NCI-H524 (cell line): ENCODE measurements at regions not wholly inside any gene's neighbourhood (a gene's known extent, or its start where the extent isn't known, plus 50 kb on each side); places are given as distances from the start of the nearest gene placed in this dataset.

ENCODE experiments used
- DNase-seq, 2 experiments: peaks; one replicate each; lab custom pipeline; 2025; lab: John Stamatoyannopoulos, UW

DNA sequence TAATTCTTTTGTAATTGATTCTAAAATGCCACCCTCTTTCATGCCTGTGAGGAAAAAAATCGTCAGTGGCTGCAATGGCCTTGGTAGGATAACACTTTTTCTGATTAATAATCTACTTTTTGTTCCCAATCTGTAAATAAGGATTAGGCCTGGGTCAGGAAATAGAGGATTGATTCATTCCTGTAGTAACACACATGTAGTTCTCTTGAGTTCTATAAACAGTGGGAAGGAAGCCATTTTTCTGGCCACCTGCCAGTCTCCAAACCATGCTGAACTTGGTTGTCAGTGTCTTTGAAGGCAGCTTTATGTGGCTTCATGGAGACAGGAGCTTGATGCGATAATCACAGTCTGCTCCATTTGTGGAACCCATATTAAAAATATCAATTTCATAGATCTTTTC, 169.3 kb upstream of the NFE2L3 start:
- DNase-seq: no peak

GRCh38 chr7:25985196-25985595, 166.8 kb upstream of the NFE2L3 start:
- no peak for DNase-seq

DNA sequence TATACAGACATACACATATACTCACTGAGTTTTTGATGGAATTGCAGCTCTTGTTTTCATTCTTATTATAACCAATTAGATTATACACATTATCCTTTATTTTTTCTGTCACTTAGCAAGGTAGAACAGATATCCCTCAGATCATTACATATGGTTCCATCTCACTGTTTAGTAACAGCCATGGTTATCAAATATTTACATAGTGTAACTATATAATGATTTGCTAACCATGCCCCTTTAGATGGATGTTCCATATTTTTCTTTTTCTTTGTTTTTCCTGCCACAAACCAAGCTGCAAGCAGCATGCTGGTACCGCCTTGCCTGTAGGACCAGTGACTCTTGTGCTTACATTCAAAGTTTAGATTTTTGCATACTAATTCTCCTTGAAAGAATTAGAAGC, 163.4 kb upstream of the NFE2L3 start:
- no peak for DNase-seq

DNA sequence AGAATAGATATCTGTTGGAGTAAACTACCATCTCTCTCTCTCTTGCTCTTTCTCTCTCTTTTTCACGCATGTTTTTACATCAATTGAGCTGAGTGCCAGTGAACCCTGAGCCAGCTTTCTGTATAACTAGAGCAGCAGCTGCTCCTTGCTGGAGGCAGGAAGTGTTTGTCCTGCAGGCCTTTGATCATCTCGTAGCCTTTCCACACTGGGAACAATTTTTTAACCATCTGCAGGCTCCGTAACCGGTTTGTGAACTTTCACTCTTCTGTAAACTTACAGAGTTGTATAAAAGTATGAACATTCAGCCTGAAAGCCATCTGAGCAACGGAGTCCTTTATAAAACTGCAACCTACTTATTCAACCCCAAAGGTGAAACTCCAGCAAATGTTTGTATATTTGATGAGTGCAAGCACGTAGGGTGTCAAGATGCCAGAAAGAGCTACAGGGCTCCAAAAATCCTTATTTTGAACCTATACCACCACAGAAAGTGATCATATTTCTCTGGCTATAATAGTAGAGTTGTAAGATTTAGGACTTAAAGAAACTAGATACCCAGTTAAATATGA, 162.8 kb upstream of the NFE2L3 start:
- DNase-seq: no peak

GRCh38 chr7:25994433-25994994, 157.5 kb upstream of the NFE2L3 start:
- no peak for DNase-seq

- no peak for DNase-seq
Measured at GRCh38 chr7:25995216-25995615, 156.8 kb upstream of the NFE2L3 start.

DNA sequence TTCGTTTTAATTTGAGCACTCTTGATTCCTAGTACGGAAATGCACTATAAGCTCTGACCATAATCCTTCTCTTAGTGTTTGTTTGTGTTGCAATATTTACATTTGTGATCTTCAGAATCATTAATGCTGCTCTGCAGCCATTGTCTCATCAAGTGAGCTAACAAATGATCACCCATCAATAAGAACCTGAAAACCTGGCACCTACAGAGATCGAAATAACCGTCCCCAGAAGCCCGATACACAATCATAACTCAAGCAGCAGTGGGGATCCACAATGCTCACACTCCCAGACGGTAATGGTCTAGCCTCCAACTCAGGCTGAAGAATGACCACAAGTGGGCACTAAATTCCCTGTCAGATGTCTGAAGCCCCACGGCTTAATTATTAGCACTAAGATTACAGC, 156.0 kb upstream of the NFE2L3 start:
- no peak for DNase-seq

- DNase-seq: no peak
Measured at GRCh38 chr7:25998499-25998898, 153.5 kb upstream of the NFE2L3 start.

GRCh38 chr7:26000841-26001240, 151.2 kb upstream of the NFE2L3 start:
- DNase-seq: no peak

GRCh38 chr7:26001662-26002244, 150.2 kb upstream of the NFE2L3 start:
- no peak for DNase-seq

GRCh38 chr7:26005683-26006410, 146.2 kb upstream of the NFE2L3 start:
- DNase-seq: no peak

GRCh38 chr7:26006426-26006825, 145.6 kb upstream of the NFE2L3 start:
- no peak for DNase-seq

DNA sequence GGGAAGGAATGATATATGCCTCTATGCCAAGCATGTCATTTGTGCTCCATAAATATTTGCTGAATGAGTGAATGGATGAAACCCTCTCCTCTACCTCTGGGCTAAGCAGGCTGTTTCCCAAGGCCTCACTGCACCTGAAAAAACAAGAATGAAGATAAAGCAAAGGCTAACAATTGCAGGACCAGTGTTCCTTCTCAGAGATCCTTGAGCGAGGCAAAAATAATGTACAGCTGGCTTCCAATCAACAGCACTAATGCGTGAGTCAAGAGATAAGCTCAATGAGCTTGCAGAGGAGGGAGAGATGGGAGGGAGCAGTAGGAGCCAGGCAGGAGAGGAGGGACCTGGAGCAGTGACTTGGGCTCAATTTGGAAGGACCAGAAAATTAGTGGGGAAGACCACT, 144.5 kb upstream of the NFE2L3 start:
- no peak for DNase-seq

- no peak for DNase-seq
Measured at GRCh38 chr7:26008428-26008827, 143.6 kb upstream of the NFE2L3 start.

GRCh38 chr7:26011039-26011696, 140.8 kb upstream of the NFE2L3 start:
- no peak for DNase-seq

DNA sequence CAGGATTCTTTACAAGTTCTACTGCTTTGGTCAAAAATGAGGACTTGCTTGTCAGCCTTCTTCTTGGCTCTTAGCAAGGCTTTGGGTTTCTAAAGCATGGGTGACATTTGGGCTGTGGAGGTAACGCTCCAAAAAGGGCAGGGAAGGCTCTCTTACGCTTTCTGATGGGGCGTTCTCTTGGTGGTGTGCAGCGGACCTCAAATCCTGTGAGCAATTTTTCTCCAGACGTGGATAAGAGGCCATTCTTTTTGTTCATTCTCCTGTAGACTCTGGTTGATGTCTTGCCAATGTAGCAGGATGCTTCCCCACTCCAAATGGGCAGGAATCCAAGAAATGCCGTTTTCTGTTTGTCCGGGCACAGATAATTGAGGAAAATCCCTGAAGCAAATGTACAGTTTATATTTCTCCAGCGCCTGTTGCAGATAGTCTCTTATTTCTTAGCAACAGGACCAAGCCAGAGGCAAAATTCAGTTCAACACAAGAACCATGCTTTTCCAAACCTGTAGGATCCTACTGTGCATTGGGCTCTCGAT, 138.4 kb upstream of the NFE2L3 start:
- no peak for DNase-seq

DNA sequence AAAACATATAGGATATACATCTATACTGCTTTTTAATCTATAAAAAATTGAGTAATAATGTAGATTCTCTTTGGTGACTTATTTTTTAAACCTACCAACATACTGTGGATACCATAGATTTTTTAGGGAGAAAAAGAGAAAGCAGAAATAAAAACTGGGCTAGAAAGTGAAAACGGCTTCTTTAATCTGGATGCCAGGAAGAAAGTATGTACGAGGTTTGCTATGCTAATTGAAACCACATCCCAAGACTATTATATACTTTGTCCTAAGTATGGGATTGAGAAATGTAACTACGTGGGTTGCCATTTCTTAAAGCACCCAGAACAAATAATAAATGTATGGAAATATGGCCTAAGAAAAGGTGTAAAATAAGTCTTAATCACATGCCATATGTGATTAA, 129.0 kb upstream of the NFE2L3 start:
- DNase-seq: no peak

GRCh38 chr7:26029911-26030310, 122.1 kb upstream of the NFE2L3 start:
- DNase-seq: no peak

GRCh38 chr7:26034391-26034790, 117.6 kb upstream of the NFE2L3 start:
- no peak for DNase-seq

DNA sequence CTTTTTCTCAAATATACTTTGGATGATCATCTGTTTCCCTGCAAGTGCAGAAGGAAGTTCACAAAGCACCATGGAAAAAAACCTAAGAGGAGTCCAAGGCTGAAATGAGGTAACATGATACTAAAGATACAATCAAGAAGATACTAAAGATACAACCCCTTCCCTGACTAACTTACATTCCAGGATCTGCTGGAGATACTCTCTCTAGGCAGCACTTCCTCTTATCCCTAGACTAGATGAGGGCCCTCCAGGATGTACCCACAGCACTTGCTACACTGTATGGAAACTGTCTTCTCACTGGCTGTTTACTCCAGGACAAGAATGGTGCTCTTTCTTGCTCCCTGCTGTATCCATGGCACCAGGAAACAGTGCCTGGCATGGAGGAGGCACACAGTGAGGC, 116.4 kb upstream of the NFE2L3 start:
- no peak for DNase-seq

DNA sequence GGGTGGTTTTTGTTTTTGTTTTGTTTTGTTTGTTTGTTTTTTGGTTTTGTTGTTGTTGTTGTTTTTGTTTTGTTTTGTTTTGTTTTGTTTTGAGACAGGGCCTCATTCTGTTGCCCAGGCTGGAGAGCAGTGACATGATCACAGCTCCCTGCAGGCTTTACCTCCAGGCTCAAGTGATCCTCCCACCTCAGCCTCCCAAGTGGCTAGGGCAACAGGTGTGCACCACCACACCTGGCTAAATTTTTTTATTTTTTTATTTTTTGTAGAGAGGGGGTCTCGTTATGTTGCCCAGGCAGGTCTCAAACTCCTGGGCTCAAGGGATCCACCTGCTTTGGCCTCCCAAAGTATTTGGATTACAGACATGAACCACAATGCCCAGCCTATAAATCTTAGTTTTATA, 115.9 kb upstream of the NFE2L3 start:
- DNase-seq: no peak

- no peak for DNase-seq
Measured at GRCh38 chr7:26038201-26038990, 113.6 kb upstream of the NFE2L3 start.
